GM12891 (cell line): ENCODE measurements at regions not wholly inside any gene's neighbourhood (a gene's known extent, or its start where the extent isn't known, plus 50 kb on each side); places are given as distances from the start of the nearest gene placed in this dataset.

Experiments
- POLR2AphosphoS5 ChIP-seq: IDR thresholded peaks from 2 replicates; pipeline ENCODE4 v1.6.1; 2011; ENCODE audit warnings: low read depth, low read length, control low read depth
- SPI1 ChIP-seq: IDR thresholded peaks from 2 replicates; pipeline ENCODE4 v1.6.1; 2011; ENCODE audit warnings: low read depth, low read length, control low read depth

GRCh38 chr20:1784586-1784985 lies 110.6 kb upstream of the SIRPA start:
- TF ChIP-seq POLR2AphosphoS5 = no peak
- TF ChIP-seq SPI1 = no peak
